ENCODE measurements at regions not wholly inside any gene's neighbourhood (a gene's known extent, or its start where the extent isn't known, plus 50 kb on each side); places are given as distances from the start of the nearest gene placed in this dataset.

DNA sequence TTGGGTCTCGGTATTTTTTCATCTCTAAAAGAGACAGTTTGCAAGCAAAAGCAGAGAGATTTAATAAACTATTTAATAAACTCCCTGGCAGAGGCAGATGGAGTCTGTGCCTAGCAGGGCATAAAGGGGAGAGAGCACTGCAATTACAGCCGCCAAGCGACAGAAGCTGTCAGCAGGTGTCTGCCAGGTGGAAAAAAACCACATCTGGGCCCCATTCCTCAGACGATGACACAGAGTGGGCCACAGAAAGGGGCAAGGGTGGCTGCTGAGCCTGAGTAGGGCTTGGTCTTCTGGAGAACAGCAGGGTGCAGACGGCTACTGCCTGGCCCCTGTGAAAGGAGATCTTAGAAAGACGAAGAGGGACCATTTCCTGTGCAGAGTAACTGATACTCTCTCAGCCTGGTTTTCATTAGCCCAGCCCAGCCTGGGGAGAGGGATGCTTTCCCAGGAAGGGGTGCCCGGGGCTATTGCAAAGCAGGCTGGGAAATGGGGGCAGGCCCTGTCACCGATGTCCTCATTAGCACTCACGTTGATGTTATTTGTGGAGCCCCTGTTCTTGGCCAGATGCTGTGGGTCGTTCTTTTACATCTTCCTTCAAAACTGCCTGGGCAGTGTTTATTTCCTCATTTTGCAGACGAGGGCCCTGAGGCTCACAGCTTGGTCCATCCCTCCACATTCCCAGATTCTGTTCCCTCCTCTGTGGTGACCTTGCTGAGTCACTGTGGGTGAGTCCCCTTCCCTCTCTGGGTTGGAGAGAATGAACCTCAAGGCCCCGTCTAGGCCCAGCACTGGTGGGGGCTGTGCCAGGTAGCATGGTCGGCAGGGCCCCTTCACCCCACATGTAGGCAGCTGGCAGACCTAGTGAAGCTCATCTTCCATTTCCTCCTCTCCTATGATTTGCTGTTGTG is 472.7 kb downstream of the PTPRU start:
- TF ChIP-seq CTCF (IDR thresholded peaks at IDR 0.05; ENCODE audit: low read depth, low read length, missing control alignments), result no peak
- no peak overlapping the region for H3K4me3 ChIP-seq (ENCODE audit: low read depth, low read length)
- no peak for DNase-seq (ENCODE audit: low read depth)

GRCh38 chr1:29708381-29708780 is 472.1 kb downstream of the PTPRU start:
- no peak for DNase-seq (ENCODE audit: low read depth)
- TF ChIP-seq CTCF (IDR thresholded peaks at IDR 0.05; ENCODE audit: low read depth, low read length, missing control alignments), result no peak

GRCh38 chr1:29707796-29708195 is 471.5 kb downstream of the PTPRU start:
- no peak for TF ChIP-seq CTCF (IDR thresholded peaks at IDR 0.05; ENCODE audit: low read depth, low read length, missing control alignments)
- no peak overlapping the region for H3K4me3 ChIP-seq (ENCODE audit: low read depth, low read length)
- DNase-seq (ENCODE audit: low read depth), result no peak

More at GRCh38 chr1:29708381-29708780, 472.1 kb downstream of the PTPRU start:
- no peak overlapping the region for H3K4me3 ChIP-seq (ENCODE audit: low read depth, low read length)

DNA sequence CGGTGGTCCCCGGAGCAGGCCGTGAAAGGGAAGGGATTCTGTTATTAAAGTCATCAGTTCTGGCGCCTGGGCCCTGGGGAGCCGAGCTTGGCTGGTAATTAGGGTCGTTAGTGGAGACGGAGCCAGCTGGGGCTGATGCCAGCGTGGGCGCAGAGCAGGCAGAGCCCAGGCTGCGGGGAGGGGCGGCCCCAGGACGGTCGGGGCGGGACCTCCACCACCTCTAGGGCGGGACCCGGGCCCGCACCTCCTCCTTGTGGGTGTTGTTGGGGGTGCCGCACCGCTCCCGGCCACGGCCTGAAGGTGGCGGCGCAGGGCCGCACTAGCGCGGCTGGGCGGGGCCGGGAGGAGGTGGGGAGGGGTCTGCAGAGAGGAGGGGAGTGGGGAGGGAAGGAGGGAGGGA is 470.6 kb downstream of the PTPRU start:
- peak; percentile 53 for TF ChIP-seq CTCF (IDR thresholded peaks at IDR 0.05; ENCODE audit: low read depth, low read length, missing control alignments)
- no peak overlapping the region for H3K4me3 ChIP-seq (ENCODE audit: low read depth, low read length)
- DNase-seq (ENCODE audit: low read depth), result no peak

- no peak overlapping the region for H3K4me3 ChIP-seq (ENCODE audit: low read depth, low read length)
- no peak for TF ChIP-seq CTCF (IDR thresholded peaks at IDR 0.05; ENCODE audit: low read depth, low read length, missing control alignments)
- no peak for DNase-seq (ENCODE audit: low read depth)
These were observed 468.1 kb downstream of the PTPRU start for GRCh38 chr1:29704430-29704829.

GRCh38 chr1:29703596-29704370 is 467.5 kb downstream of the PTPRU start:
- TF ChIP-seq CTCF (IDR thresholded peaks at IDR 0.05; ENCODE audit: low read depth, low read length, missing control alignments), result peak; percentile 81
- no peak for DNase-seq (ENCODE audit: low read depth)
- H3K4me3 ChIP-seq (ENCODE audit: low read depth, low read length), result no peak overlapping the region
